AG10803 (cell line): ENCODE measurements at regions not wholly inside any gene's neighbourhood (a gene's known extent, or its start where the extent isn't known, plus 50 kb on each side); places are given as distances from the start of the nearest gene placed in this dataset.
"Not testable (repeated sequence)": the region's sequence is repeated elsewhere in the genome, so short reads cannot be mapped to it uniquely, and the experiment has no call there.

Experiments
- DNase-seq: peaks from one replicate; pipeline ENCODE4 v3.0.0; 2010; ENCODE audit warnings: low read depth
- H3K4me3 ChIP-seq: 2 replicates; pipeline ENCODE4 v1.5.1; 2011; ENCODE audit warnings: mild to moderate bottlenecking, low read length, control low read depth
- TF ChIP-seq, protein P1 (sequence below): conservative IDR thresholded peaks from 2 replicates; pipeline ENCODE4 v1.5.1; 2011; ENCODE audit warnings: mild to moderate bottlenecking, low read length, control low read depth, inconsistent platforms

GRCh38 chr15:69871511-69872134 lies 226.1 kb downstream of the TLE3 start:
- TF ChIP-seq, protein P1, sequence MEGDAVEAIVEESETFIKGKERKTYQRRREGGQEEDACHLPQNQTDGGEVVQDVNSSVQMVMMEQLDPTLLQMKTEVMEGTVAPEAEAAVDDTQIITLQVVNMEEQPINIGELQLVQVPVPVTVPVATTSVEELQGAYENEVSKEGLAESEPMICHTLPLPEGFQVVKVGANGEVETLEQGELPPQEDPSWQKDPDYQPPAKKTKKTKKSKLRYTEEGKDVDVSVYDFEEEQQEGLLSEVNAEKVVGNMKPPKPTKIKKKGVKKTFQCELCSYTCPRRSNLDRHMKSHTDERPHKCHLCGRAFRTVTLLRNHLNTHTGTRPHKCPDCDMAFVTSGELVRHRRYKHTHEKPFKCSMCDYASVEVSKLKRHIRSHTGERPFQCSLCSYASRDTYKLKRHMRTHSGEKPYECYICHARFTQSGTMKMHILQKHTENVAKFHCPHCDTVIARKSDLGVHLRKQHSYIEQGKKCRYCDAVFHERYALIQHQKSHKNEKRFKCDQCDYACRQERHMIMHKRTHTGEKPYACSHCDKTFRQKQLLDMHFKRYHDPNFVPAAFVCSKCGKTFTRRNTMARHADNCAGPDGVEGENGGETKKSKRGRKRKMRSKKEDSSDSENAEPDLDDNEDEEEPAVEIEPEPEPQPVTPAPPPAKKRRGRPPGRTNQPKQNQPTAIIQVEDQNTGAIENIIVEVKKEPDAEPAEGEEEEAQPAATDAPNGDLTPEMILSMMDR, result no peak
- H3K4me3 ChIP-seq, result no peak overlapping the region
- no peak for DNase-seq

GRCh38 chr15:69873807-69874206 lies 223.9 kb downstream of the TLE3 start:
- DNase-seq, result no peak
- TF ChIP-seq, protein P1, result no peak
- no peak overlapping the region for H3K4me3 ChIP-seq

DNA sequence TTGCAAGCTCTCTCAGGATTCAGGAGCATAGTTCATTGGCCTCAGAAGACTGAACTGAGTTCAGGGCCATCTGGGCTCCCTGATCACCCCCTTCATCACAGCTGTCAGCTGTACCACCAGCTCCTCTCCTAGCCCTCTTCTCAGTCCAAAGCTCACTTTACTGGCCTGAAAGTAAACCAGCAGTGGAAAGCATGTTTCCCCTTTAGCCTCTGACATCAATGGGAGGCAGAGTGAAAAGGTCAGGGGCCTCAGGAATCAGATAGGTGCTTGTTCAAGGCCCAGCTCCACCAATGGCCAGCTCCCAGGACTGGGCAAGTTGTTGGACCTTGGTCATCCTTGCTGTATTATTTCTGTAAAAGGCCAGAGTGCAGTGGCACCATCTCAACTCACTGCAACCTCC lies 223.4 kb downstream of the TLE3 start:
- H3K4me3 ChIP-seq, result no peak overlapping the region
- TF ChIP-seq, protein P1, result no peak
- no peak for DNase-seq

DNA sequence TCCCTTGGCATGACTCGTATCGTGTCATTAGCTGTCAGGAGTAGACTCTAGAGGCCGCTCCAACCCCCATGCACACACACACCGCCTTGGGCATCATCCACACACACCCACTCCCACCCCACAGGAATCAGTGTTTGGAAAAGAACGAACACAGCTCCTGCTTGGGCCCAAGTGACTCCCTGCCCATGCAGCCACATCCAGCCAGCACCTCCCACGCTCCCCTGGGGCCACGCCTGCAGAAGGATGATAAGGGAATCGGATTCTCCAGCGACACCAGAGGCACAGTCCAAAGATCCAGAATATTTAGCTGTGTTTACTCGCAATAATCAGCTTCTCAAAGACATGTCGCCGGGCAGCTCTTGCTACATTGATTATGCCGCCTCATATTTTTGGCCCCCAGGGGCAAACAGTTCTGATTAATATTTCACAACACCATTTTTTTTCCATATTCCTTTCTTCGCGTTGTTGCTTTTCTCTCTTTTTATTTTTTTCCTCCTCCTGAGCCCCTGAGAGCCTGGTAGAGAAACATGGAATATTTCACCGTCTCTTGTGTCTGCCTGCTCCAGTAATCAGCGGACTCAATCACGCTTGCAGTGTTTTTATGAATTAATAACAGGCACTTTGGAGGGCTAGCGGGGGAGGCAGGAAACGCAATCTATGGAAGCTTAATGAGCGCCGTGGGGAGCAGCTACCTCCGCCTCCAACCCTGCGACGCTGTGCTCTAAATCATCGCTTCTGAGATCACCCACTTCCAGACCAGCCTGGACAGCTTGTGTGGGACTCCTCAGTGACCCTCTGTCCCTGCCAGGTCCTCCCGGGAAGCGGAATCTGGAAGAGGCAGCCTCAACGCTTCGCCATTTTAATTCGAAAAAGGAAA lies 221.4 kb downstream of the TLE3 start:
- DNase-seq, result no peak
- TF ChIP-seq, protein P1, result no peak
- H3K4me3 ChIP-seq, result no peak overlapping the region

DNA sequence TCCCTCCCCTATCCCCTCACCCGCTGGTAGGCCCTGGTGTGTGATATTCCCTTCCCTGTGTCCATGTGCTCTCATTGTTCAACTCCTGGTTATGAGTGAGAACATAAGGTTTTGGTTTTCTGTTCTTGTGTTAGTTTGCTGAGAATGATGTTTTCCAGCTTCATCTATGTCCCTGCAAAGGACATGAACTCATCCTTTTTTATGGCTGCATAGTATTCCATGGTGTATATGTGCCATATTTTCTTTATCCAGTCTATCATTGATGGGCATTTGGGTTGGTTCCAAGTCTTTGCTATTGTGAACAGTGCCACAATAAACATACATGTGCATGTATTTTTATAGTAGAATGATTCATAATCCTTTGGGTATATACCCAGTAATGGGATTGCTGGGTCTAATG lies 217.8 kb downstream of the TLE3 start:
- not testable (repeated sequence) for DNase-seq, H3K4me3 ChIP-seq

DNA sequence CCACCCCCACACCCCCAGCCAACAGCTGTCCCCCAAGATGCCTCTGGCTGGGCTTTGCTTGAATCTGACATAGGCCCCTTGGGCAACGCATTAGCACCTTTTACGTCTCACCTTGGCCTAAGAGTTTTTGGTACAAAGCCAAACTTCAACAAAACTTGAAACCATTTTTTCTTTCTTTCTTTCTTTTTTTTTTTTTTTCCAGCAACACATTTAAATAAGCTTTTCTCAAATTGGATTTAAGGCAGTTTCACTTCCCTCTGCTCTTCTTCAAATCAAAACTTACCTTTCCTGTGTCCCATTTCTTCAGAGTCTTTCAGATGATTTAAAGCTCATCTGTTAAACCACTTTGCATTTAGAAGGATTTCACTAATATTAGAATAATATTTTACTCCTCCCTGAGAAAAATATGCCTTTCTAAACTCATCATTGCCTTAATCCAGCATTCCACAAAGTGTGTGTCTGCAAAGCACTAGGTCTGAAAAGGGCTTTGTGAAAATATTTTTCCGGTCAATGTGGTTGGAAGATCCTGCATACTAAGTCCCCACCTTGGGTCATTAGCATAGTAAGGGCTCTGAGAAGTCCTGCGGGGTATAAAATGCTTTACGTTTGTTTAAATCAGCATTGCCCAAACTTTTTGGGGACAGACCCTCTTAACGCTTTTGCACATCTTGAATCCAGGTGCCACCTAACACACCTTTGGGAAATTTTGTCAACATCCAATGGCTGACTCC lies 217.0 kb downstream of the TLE3 start:
- DNase-seq, result no peak
- H3K4me3 ChIP-seq, result no peak overlapping the region

DNA sequence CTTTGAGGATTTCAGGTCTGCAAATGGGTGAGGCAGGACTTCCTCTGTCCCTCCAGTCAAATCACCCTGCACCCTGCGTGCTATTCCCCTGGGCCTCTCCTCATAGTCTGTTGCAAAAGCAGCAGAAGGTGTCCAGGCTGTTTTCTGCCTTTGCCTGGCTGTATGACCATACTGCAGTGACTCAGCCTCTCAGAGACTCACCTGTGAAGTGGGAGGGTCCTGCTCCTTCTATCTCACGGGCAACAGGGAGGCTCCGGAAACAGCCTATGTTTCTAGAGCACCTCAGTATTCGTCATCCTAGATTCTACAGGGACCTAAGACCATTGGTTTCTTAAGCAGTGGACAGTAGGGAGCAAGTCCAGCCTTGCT lies 216.4 kb downstream of the TLE3 start:
- TF ChIP-seq, protein P1, result no peak
- DNase-seq, result no peak
- no peak overlapping the region for H3K4me3 ChIP-seq

More for the DNA sequence above, 217.0 kb downstream of the TLE3 start:
- TF ChIP-seq, protein P1, result no peak
